ENCODE measurements at regions not wholly inside any gene's neighbourhood (a gene's known extent, or its start where the extent isn't known, plus 50 kb on each side); places are given as distances from the start of the nearest gene placed in this dataset.

DNA sequence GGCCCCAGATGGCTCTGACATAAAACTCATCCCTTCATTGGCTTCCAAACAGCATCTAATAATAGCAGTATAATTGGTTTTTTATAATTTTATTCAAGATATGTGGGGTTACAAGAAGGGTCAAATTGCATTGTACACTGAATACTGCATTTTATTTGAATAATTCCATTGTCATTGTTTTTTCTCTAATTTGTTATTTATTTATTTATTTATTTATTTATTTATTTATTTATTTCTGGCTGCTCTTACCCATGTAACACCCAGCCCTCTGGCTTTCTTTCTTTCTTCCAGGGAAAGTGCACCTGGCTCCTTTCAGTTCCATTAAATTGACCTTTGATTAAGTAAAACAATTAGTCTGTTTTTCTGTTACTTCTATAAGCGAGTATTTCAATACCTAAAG lies 210.1 kb downstream of the CDH9 start:
- no peak for DNase-seq

DNA sequence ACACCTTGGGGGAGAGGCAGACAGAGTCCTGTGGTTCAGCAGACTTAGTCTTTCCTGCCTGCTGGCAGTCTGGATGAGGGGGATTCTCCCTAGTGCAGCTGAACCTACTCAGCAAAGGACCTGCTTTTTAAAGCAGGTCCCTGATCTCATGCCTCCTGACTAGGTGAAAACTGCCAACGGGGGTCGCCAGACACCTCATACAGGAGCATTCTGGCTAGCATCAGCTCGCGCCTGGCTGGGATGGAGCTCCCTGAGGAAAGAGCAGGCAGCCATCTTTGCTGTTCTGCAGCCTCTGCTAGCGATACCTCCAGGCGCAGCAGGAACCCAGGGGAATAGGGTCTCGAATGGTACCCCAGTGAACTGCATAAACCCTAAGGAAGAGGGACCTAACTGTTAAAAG lies 225.2 kb downstream of the CDH9 start:
- DNase-seq, result no peak

DNA sequence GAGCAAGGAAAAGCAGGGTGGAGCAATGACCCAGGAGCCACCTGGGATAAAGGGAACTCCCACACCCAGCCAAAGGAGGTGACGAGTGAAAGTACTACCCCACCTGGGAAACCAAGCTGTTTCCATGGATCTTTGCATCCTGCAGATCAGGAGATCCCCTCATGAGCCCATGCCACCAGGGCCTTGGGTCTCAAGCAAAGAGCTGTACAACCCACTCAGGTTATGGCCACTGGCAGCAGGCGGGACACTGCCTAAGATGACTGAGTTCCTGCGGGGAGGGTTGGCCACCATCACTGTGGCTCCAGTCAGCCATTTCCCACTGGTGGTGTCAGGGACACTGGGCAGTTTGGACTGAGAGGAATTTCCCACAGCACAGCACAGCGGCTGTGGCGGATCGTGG lies 225.7 kb downstream of the CDH9 start:
- DNase-seq, result no peak

DNA sequence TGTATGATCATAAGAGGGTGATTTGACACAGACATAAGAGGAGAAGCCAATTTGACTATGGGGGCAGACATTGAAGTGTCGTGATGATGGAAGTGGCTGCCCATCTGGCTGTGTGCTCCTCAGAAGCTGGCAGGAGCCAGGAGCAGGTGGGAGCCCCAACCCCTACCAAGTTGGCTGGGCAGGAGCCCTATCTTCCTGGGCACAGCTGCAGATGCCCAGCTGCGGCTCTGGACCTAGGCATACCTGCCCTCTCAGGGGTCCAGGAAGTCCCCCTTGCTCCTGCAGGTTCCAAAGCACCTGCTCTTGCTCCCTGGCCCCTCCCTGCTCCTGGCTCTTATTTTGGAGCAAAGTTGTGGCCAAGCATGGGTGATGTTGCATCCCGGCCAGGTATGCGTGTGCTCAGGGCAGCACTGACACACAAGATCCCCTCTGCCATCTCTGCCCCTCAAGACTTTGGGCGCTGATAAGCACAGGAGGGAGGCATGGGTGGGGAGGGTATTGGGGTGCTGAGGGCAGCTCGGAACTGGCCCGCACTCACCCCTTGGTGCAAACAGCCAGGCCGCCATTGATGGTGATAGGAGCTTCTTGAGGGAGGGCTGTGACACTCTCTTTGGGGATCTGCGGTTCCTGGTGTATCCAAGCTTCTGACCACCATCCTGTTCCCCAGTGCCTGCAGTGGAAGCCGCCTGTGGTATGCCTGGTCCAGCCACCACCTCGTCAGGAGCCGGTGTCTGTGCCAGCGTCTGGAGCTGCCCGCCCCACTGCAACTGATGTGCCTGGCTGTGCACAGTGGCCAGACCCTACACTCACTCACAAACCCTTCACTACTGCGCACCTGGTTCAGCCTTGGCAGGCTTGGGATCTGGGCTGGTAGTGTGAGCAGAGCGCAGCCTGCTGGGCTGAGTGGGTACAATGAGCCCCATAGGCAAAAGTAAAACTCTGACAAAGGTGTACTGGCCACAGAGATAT lies 230.9 kb downstream of the CDH9 start:
- DNase-seq, result no peak

DNA sequence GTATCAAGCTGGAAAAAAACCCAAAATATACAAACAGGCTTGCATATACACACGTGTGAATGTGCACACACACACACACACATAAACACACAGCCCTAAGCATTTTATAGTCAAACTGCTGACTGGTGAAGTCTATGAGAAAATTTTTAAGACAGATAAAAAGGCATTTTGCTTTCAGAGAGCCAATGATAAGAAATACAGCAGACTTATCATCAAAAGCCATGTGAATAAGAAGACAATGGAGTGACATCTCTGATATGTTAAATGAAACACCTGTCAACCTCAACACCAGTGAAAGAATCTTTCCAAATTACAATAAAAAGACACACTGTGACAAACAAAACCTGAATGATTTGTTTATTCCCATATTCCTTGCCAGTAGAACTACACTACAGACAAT lies 233.3 kb downstream of the CDH9 start:
- DNase-seq, result no peak

DNA sequence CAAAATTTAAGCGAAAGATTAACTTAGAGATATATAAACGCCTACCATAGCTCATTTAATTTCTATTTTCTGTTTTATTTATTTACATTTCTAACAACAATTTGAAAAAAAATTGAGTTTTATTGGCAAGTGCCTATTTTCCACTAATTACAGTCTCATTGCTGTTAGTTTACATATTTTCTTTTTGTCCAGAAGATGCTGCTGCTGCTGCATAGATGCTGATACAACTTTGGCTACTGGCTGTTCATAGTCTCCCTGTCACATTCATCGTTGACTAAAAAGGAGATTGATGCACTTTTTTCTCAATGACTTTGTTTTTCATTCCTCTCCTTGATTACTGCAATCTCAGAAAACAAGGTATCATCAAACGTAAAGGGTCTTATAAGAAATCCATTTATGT lies 235.4 kb downstream of the CDH9 start:
- DNase-seq, result no peak

DNA sequence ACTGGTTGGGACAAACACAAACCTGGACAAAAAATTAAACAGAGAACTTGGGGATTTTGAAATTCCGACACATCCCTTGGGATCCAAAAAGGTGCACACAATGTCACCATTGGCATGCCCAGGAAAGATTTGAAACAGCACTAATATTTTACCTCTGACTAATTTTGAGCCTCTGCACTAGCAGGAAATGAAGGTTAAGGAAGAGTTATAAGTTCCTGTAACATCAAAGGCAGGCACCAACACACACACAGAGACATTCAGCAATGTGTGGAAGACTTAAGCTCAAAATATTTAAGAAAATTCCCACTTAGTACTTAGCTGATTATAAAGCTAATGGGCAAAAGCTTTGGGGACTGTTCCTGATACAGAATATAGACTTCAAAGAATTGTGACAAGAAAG lies 247.0 kb downstream of the CDH9 start:
- no peak for DNase-seq

DNA sequence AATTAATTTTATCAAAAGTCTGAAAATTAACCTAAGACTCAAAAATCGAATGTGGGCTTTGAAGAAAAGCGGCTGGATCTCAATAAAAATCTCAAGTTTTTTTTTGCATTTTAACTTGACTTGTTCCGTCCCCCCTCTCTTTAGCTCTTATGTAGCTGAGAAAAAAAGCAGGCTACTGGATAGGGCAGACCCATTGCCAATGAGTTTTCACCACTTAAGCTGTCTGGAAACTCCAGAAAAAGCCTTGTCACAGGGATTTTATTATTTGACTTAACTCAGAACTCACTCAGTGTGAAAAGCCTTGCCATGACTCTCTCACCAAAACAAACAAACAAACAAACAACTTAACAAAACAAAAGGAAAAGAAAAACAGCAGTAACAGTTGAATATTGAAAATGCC lies 247.4 kb downstream of the CDH9 start:
- no peak for DNase-seq

DNA sequence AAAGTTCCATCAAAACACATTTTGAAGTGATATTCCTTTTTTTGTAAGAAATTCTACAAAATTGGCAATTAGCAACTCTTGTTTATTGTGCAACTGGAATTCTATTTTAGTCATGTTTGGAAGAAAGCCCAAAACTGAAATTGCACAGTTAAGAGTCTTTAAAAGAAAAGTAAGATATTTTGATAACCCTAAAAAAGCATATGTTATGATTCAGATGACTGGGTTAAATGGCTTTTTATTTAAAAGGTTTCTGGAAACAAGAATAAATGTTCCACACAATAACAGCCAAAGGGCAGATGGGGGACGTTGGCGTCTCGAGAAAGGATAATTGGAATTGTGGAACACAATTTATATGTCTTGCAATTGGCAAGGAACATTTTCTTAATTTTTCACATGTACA lies 275.2 kb downstream of the CDH9 start:
- DNase-seq, result no peak

DNA sequence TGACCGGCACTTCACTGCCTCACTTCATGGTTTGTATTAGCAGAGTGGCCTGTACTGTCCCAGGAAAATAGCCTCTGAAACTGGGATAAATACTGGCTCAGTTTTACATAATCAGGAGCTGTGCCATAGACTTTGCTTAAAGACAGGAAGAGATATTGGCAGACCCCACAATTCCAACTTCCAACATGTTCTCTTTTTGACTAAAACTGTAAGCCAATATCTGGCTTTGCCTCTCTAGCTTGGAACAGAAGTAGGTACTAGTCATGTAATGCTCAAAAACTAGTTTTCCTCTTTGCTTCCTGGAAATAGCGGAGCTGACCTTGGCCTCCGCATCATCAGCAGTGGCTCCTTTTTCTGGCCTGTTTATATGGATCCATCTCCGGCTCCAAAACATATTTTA lies 276.9 kb downstream of the CDH9 start:
- DNase-seq, result no peak

DNA sequence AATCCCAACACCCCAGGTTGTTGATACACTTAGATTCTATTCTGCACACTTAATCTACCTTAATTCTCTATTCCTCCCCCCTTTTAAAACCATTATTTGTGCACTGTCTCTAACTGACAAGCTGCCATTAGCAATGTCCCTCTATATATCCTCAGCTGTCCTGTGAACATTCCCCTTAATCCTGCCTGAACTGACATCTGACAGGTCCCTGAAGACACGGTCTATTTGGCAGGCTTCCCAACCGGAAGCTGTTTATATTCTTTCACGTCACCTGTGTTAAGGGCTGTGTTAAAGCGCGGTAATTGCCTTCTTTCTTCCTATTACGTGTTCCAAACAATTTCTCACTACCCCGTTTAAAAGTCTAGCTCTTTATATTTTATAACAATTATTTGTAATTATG lies 277.3 kb downstream of the CDH9 start:
- DNase-seq, result no peak

DNA sequence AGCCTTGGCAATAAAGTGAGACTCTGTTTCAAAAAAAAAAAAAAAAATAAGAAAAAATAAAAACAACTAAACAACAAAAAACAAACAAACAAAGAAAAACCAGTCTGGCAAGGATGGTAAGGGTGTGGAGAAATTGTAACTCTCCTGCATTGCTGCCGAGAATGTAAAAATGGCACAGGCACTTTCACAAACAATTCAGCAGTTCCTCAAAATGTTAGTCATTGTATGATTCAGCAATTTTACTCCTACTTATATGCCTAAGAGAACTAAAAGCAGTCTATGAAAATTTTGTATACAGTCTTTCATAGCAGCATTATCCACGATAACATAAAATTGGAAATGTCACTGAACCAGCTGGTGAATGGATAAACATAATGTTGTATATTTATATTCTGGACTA lies 280.4 kb downstream of the CDH9 start:
- no peak for DNase-seq

DNA sequence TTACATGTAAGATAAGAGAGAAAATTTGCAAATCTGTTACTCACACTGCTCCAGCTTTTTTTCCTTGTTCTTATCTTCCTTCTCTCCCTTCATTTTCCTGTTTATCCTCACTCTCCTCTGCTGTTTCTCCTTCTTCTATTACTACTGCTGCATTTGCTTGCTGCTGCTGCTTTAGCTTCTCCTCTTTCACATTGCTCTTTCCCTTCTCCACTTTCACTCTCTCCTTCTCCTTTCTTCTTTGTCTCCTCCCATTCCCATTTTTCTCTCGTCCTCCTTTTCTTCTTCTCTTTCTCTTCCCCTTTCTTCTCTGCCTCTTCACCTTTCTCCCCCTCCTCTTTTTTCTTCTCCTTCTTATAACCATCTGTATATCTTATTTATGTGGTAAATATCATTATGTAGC lies 288.6 kb downstream of the CDH9 start:
- no peak for DNase-seq

DNA sequence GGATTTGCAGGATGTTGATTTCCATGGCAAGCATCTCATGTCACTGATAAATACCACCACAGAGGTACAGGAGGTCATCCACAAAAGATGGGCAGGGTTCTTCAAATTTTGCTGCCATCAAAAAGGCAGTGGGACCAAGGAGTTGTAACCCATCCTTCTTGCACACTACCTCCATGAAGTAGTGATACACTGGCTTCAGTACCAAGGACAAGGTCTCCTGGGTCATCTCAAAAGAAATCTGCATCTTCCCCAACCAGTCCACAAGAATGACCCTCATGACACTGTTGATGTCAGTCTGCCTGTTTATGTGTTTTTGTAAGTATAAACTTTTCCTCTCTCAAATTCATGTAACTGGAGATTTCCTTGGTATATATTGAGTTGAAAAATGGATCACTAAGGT lies 298.2 kb downstream of the CDH9 start:
- no peak for DNase-seq

DNA sequence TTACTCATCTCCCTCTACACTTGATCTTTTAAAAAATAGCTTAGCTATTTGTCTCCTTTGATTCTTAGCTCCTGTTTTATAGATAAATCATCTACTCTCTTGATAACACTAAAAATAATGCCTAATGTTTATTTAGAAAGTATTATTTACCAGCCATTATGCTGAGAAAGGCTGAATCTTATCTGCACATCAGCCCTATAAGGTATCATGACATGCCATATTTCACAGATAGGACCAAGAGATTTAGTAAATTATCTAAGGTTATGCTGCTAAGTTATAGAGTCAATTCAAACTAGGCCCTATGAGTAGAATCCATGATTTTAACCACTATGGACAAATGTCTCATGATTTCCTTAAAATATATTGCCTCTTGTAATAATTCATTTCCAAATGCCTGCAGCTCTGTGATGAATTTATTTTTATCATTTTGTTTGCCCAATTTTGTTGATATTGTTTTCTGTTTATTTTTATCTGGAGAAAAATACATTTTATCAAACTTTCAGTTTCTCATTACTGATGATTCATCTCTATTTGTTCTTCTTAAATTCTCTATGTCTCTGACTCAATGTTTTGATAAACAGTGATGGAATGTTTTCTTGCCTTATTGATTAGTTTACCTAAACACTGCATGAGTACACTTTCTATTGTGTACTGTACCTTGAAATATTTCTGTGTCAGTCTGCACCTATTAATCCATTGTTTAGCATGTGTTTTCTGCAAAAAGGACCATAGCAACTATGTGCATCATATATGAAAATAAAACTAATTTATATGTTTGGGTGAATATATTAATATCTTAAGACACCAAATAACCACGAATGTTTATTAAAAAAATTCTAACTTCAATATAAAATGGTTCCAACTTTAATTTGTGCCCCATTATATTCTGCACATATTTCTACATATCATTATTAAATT lies 300.8 kb downstream of the CDH9 start:
- DNase-seq, result no peak

DNA sequence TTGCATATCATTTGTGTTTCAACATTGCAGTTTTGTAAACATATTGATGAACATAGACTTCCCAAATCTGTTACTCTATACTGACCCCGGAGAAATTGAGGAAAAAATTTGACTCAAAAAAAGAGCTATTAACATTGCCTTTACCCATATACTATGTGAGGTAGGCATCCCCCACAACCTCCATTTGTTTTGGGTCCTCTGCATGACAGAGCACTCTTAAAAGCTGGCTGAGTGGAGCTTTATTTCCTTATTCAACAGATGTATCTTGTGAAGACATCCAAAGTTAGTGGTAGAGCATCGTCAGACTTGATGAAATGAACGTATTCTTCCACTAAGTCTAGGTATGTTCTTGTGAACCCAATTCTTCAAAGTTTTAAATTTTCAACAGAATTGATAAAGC lies 310.5 kb downstream of the CDH9 start:
- DNase-seq, result no peak

DNA sequence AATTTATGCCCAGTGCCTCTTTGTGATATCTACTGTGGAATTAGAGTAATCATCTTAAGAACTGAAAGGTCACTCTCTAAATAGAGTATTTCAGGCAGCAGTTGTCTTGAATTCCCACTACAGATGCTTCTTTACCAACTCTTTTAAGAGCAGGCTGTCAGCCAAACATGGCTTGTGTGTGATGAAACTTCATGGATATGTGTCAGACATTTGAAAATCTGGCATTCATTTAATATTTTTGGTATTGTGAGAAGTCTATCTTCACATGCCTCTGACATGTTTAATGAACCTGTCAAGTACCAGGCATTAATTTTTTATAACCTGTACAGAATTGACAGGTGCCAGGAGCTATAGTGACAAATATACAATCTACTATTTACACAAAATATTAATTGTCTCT lies 318.6 kb downstream of the CDH9 start:
- no peak for DNase-seq

DNA sequence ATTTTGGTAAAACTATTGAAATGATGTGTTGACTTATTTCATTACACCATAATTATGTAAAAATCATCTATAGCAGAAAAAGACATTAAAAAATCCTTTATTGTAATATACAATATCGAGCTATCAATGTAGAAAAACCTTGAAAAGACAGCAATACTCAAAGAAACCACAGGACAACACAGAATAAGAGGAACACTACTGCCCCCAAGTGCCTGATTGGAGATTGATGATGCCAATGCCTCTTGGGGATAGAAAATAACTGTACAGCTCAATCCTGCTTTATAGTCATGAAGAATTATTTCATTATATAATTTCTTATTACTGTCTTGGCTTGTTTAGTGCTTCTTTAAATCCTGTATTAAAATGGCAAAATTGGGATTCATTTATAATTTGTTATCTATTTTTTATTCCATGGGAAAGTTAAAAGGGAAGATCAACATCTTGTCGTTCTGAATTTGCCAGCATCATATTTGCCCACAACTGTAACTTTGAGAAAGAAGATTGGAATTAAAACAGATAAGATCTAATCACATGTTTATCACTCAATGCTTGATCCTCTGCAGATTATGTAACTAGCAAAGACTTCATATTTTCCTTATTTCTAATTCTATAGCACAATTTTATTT lies 337.5 kb downstream of the CDH9 start:
- no peak for DNase-seq

DNA sequence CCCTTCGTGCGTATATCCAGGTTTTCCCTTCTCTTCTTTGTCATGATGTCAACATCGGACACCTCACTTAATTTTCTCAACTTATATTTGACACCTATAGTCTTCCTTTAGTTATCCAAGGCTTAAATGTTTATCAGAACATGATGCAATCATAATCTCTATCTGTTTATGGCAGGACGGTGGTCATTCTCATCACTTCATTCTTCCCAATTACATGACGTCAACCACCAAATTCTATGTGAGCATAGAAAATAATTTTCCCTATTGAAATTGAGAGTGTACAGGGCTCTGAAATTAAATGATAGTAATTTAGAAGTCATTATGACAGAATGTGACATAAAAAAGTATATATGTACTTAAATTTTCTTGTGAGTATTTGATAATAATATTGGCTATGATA lies 345.4 kb downstream of the CDH9 start:
- no peak for DNase-seq

DNA sequence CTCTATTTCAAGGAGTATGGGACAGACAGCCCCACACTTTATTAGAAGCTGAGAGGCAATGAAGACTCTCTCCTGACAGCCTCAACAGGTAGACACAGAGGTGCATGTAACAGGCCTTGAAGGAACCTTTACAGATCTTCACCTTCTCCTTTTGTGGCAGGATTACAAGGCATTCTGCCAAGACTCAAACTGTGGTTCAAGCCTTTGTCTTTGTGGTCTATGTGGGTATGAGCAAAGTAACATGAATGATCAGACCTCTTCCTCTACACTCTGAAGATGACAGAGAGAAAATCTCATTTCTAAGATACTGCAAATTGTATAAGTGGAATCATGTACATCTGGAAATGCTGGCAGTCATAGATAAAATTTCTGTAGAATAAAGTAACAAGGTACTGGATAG lies 346.9 kb downstream of the CDH9 start:
- DNase-seq, result no peak

DNA sequence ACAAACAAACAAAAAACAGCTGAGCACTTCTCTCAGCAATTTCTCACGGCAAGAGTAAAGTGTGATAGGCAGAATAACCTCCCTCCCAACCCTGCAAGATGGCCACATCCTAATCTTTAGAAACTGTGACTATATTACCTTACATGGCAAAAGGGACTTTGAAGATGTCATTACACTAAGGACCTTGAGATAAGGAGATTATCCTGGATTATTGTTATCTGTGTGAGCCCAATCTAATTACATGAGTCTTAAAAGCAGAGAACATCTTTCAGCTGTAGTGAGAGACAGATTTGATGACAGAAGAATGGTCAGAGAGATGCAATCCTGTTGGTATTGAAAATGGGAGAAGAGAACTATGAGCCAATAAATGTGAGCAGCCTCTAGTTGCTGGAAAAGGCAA lies 347.9 kb downstream of the CDH9 start:
- DNase-seq, result no peak

DNA sequence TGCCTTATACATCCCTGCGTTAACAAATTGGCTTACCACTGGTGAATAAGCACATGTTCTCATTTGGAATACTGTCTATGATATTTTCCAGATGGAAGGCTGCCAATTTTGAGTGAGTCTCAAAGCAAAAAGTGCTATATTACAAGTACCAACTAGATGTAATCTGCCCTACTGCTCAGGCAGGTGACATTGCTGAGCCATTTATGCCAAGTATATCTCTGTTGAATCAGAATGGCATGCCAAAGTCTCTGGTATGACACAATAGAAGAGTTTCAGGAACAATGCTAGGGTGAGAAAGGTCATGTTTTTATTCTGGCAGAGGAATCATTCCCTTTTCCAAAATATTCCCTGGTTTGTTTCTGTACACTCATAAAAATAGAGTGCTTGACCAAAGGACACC lies 356.5 kb downstream of the CDH9 start:
- DNase-seq, result no peak

DNA sequence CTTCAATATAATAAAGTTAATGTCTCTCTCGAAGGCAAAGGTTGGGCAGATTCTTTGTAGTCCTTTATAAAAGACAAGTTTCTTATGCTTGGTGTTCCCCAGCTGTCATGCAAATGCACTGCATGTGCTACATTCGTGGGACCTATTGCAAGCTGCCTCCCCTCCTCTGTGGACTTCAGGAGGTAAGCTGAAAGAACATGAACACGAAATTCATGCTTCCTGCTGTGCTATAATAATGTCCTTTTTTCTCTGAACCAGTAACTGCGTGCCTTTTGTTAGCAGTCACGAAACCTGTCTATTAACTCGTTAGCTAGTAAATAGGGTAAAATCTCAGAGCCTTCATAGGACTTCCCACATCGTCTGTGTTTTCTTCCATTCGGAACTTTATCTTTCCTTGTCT lies 363.5 kb downstream of the CDH9 start:
- no peak for DNase-seq
